Stomach smooth muscle (tissue), 2 donors: ENCODE measurements at regions not wholly inside any gene's neighbourhood (a gene's known extent, or its start where the extent isn't known, plus 50 kb on each side); places are given as distances from the start of the nearest gene placed in this dataset.
"Not testable (repeated sequence)": the region's sequence is repeated elsewhere in the genome, so short reads cannot be mapped to it uniquely, and the experiment has no call there.

Experiments used
- H3K27ac ChIP-seq: one replicate; pipeline ENCODE4 v1.7.0; 2013; ENCODE audit warnings: mild to moderate bottlenecking, low read length, inconsistent platforms
- H3K27me3 ChIP-seq, 2 donors: one replicate each; pipeline ENCODE4 v1.7.0; 2013; ENCODE audit warnings: low read length in 2 of 2; ENCODE audit not compliant: insufficient read depth in 2 of 2, control insufficient read depth in 1 of 2
- H3K36me3 ChIP-seq, 2 donors: one replicate each; pipeline ENCODE4 v1.7.0; 2013; ENCODE audit warnings: low read length in 2 of 2; ENCODE audit not compliant: control insufficient read depth in 2 of 2, insufficient read depth in 2 of 2
- H3K4me1 ChIP-seq: one replicate; pipeline ENCODE4 v1.7.0; 2013; ENCODE audit warnings: low read length; ENCODE audit not compliant: control insufficient read depth, insufficient read depth
- H3K4me3 ChIP-seq, 2 donors: one replicate each; pipeline ENCODE4 v1.7.0; 2013; ENCODE audit warnings: low read length in 2 of 2
- H3K9ac ChIP-seq, 2 donors: one replicate each; pipeline ENCODE4 v1.7.0; 2013; ENCODE audit warnings: low read length in 2 of 2, mild to moderate bottlenecking in 1 of 2
- H3K9me3 ChIP-seq, 2 donors: one replicate each; pipeline ENCODE4 v1.7.0; 2013; ENCODE audit warnings: low read length in 2 of 2; ENCODE audit not compliant: control insufficient read depth in 2 of 2
- donor health status: healthy.
- donor health status: Pancreatic carcinoma.

GRCh38 chr13:44054525-44054924, 174.8 kb downstream of the LACC1 start:
- Histone ChIP-seq H3K27ac (no peak overlapping the region), H3K36me3 (no peaks in the 10 kb centered on the region), H3K4me1 (peaks cover 5% of the 10 kb centered on the region), H3K4me3 (no peak overlapping the region), H3K9ac (no peak overlapping the region), H3K9me3 (no peaks in the 10 kb centered on the region), H3K27me3 (no peaks in the 10 kb centered on the region)

GRCh38 chr13:44055681-44056080, 176.0 kb downstream of the LACC1 start:
- not testable (repeated sequence) for H3K27me3 ChIP-seq, H3K9me3 ChIP-seq, H3K27ac ChIP-seq, H3K4me1 ChIP-seq, H3K4me3 ChIP-seq, H3K36me3 ChIP-seq, H3K9ac ChIP-seq

GRCh38 chr13:44058067-44058466, 178.4 kb downstream of the LACC1 start:
- no peaks in the 10 kb centered on the region for H3K9me3 ChIP-seq
- no peaks in the 10 kb centered on the region for H3K36me3 ChIP-seq
- no peak overlapping the region for H3K4me3 ChIP-seq
- no peaks in the 10 kb centered on the region for H3K27me3 ChIP-seq
- no peak overlapping the region for H3K9ac ChIP-seq
- H3K4me1 ChIP-seq: peaks cover 1% of the 10 kb centered on the region
- H3K27ac ChIP-seq: no peak overlapping the region

GRCh38 chr13:44058624-44059215, 179.0 kb downstream of the LACC1 start:
- Histone ChIP-seq H3K27ac (no peak overlapping the region), H3K4me1 (no peaks in the 10 kb centered on the region), H3K4me3 (no peak overlapping the region), H3K27me3 (no peaks in the 10 kb centered on the region), H3K36me3 (no peaks in the 10 kb centered on the region), H3K9ac (no peak overlapping the region), H3K9me3 (no peaks in the 10 kb centered on the region)

- no peak overlapping the region for H3K4me3 ChIP-seq
- no peaks in the 10 kb centered on the region for H3K4me1 ChIP-seq
- H3K9ac ChIP-seq: no peak overlapping the region
- H3K27me3 ChIP-seq: no peaks in the 10 kb centered on the region
- H3K36me3 ChIP-seq: no peaks in the 10 kb centered on the region
- H3K9me3 ChIP-seq: no peaks in the 10 kb centered on the region
- H3K27ac ChIP-seq: no peak overlapping the region
These were observed 182.2 kb downstream of the LACC1 start for GRCh38 chr13:44061876-44062275.

GRCh38 chr13:44063467-44063866, 183.8 kb downstream of the LACC1 start:
- no peaks in the 10 kb centered on the region for H3K36me3 ChIP-seq
- H3K27ac ChIP-seq: no peak overlapping the region
- H3K4me3 ChIP-seq: no peak overlapping the region

GRCh38 chr13:44063881-44064280, 184.2 kb downstream of the LACC1 start:
- Histone ChIP-seq H3K4me3 (no peak overlapping the region), H3K4me1 (no peaks in the 10 kb centered on the region), H3K27me3 (no peaks in the 10 kb centered on the region), H3K9ac (no peak overlapping the region), H3K9me3 (no peaks in the 10 kb centered on the region), H3K36me3 (no peaks in the 10 kb centered on the region), H3K27ac (no peak overlapping the region)

More at GRCh38 chr13:44063467-44063866, 183.8 kb downstream of the LACC1 start:
- H3K9ac ChIP-seq: no peak overlapping the region
- no peaks in the 10 kb centered on the region for H3K4me1 ChIP-seq
- no peaks in the 10 kb centered on the region for H3K9me3 ChIP-seq
- no peaks in the 10 kb centered on the region for H3K27me3 ChIP-seq

- no peaks in the 10 kb centered on the region for H3K36me3 ChIP-seq
- H3K9ac ChIP-seq: no peak overlapping the region
- no peaks in the 10 kb centered on the region for H3K9me3 ChIP-seq
- no peaks in the 10 kb centered on the region for H3K27me3 ChIP-seq
- no peaks in the 10 kb centered on the region for H3K4me1 ChIP-seq
- no peak overlapping the region for H3K27ac ChIP-seq
- no peak overlapping the region for H3K4me3 ChIP-seq
These were observed 184.7 kb downstream of the LACC1 start for GRCh38 chr13:44064357-44064756.

GRCh38 chr13:44068169-44068568, 188.5 kb downstream of the LACC1 start:
- H3K27me3 ChIP-seq: no peaks in the 10 kb centered on the region
- H3K36me3 ChIP-seq: no peaks in the 10 kb centered on the region
- H3K27ac ChIP-seq: no peak overlapping the region
- H3K4me1 ChIP-seq: no peaks in the 10 kb centered on the region
- no peak overlapping the region for H3K4me3 ChIP-seq
- no peaks in the 10 kb centered on the region for H3K9me3 ChIP-seq
- no peak overlapping the region for H3K9ac ChIP-seq

GRCh38 chr13:44068737-44069136, 189.0 kb downstream of the LACC1 start:
- no peak overlapping the region for H3K4me3 ChIP-seq
- H3K9ac ChIP-seq: no peak overlapping the region
- H3K36me3 ChIP-seq: no peaks in the 10 kb centered on the region
- H3K4me1 ChIP-seq: no peaks in the 10 kb centered on the region
- H3K27ac ChIP-seq: no peak overlapping the region
- H3K27me3 ChIP-seq: no peaks in the 10 kb centered on the region
- H3K9me3 ChIP-seq: no peaks in the 10 kb centered on the region

- Histone ChIP-seq H3K4me3 (no peak overlapping the region), H3K27me3 (no peaks in the 10 kb centered on the region), H3K36me3 (no peaks in the 10 kb centered on the region), H3K27ac (no peak overlapping the region), H3K9ac (no peak overlapping the region), H3K9me3 (no peaks in the 10 kb centered on the region), H3K4me1 (peaks cover 3% of the 10 kb centered on the region)
These were observed 192.8 kb downstream of the LACC1 start for GRCh38 chr13:44072536-44072935.
